GM21423 (cell line): ENCODE measurements at regions not wholly inside any gene's neighbourhood (a gene's known extent, or its start where the extent isn't known, plus 50 kb on each side); places are given as distances from the start of the nearest gene placed in this dataset.
"Not testable (repeated sequence)": the region's sequence is repeated elsewhere in the genome, so short reads cannot be mapped to it uniquely, and the experiment has no call there.

ENCODE experiments used
- ATAC-seq: cut with Tn5 transposase; IDR thresholded peaks from one replicate; pipeline ENCODE4 v1.9.1; 2021; ENCODE audit warnings: mild to moderate bottlenecking, moderate library complexity; ENCODE audit not compliant: unreplicated experiment

GRCh38 chr5:62077823-62078550, 228.0 kb upstream of the KIF2A start:
- no peak for ATAC-seq

DNA sequence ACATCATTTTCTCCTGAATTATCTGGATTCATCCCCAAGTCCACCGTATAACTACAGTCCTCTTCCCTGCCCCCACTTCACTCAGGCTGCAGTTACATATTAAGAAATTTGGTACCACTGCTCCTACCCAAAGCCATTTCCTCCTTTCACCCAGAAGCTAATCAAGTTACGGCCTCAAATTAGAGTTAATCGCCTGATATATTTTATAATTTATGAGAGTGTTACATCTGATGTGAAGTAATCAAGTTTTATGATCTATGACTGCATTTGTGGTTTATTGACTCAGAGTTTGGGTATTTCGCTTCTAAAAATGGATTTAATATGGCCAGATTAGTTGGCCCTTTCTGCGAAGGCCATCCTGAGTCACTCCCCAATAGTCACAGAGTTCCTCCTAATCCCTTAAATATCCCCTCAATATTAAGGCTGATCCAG, 223.6 kb upstream of the KIF2A start:
- no peak for ATAC-seq

DNA sequence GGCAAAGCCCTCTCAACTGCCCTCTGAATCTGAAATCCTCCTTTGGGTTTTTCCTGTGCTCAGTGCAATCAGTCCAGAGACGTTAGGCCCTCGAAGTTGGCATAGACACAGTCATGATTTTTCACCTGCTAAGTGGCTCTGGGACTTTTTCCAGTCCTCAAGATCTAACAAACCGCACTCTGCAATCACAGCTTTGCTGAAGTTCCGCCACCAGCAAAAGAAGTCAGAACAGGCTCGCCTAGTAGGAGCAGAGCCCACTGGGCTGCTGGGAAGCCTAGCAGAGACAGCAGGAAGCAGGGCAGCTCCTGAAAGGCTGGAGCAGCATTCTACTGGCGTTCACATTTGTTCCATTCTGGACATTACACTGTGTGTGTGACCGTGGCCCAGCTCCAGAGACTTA, 222.8 kb upstream of the KIF2A start:
- no peak for ATAC-seq

DNA sequence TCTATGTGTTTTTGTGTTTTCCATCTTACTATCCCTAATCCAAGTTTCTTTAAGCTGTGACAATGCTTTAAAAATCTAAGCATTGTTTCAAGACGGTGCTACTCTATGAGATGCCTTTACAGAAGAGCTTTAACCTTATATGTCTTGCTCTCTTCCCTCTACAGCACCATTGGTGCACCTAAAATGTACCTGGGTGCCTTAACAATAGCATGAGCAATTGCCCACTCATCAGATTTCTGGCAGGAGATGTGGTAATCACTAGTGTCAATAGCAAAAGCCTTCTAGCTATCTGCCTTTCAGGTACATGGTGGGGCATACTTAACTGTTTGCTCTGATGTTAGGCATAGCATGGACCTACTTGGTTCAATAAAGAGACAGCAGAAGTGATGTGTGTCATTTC, 222.3 kb upstream of the KIF2A start:
- ATAC-seq: no peak

DNA sequence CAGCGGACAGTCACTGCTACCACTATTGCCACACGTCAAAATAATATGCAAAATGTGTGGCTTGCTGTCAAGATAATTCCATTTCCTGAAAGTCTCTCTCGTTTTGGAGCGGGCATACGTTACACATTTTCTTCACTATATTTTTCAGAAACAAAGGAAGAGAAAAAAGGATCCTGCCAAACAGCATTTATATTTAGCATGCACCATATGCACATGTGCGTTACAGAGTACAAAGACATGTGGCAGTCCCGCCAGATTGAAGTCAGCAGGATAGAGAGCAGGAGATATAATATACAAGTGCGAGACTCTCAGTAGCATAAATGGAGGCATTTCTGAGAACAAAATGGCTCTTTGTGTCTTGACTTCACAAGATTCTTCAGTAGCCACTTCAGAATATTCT, 221.6 kb upstream of the KIF2A start:
- ATAC-seq: no peak

GRCh38 chr5:62090953-62091352, 215.1 kb upstream of the KIF2A start:
- no peak for ATAC-seq

- no peak for ATAC-seq
Observed at GRCh38 chr5:62093411-62093810, 212.6 kb upstream of the KIF2A start.

- ATAC-seq: no peak
Observed at GRCh38 chr5:62093976-62094375, 212.0 kb upstream of the KIF2A start.

GRCh38 chr5:62097361-62097760, 208.6 kb upstream of the KIF2A start:
- ATAC-seq: no peak

GRCh38 chr5:62100201-62100600, 205.8 kb upstream of the KIF2A start:
- ATAC-seq: no peak

GRCh38 chr5:62103863-62104262, 202.1 kb upstream of the KIF2A start:
- ATAC-seq: not testable (repeated sequence)

GRCh38 chr5:62111428-62111827, 194.6 kb upstream of the KIF2A start:
- no peak for ATAC-seq

GRCh38 chr5:62112689-62113228, 193.2 kb upstream of the KIF2A start:
- ATAC-seq: no peak

DNA sequence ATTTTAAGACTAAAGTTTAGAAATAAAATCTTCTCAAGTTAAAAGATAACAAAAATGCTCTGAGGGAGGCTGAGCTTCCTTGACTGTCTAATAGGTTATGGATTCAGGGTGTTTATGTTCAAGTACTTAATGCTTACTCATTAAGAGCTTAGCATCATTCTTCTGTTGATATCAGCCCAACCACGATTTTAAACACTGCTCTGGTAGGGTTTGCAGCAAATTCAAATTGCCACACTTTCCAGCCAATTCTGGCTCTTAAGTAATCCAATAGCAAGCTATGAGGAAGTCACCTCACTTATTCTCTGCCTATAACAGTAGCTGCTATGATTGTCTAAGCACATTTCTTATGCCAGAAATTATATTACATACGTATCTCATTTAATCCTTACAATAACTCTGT, 191.0 kb upstream of the KIF2A start:
- no peak for ATAC-seq

DNA sequence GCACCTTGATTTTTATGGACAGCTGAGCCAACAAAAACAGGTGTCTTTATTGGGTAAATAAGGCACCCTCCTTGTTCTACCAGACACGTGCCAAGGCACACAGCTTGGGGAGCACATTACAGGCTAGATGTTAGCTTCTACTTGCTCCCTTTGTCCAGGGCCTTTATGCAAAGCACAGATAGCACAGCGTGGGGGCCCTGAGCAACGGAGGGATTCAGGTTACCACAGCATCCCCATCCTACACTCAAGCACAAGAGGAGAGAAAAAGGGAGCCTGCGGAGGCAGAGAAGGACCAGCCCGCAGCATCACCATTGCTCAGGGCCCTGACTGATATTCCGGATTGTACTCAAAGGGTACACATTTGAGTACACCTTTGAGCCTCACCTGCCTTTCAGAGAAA, 181.7 kb upstream of the KIF2A start:
- no peak for ATAC-seq

- no peak for ATAC-seq
Observed at GRCh38 chr5:62126090-62126489, 179.9 kb upstream of the KIF2A start.

DNA sequence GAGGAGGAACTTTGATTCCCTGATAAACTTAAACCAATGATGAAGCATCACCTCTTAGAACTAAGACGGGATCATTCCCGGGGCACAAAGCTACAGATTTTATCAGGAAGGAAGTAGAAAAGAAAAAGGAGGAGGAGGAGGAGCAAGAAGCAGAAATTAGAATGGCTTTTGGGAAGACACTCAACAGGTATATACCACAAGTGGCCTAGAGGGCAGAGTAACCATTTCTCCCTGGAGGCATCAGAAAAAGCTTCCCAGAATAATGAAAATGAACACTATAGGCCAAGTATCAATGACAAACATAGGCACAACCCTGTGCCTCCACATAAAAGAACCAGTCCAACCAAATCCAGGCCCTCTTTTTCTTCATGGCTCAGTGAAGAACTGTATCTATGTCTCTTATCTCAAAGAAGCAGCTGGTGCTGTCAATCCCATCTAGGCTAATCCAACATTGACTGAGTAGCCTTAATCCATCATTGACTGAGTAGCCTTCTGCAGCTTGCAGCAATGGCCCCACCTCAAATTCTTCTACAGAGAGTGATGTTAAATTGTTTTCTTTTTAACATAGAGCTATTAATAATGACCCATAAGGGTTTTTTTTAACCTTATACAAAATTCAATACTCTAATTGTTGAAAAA, 178.8 kb upstream of the KIF2A start:
- ATAC-seq: no peak

- ATAC-seq: no peak
Observed at GRCh38 chr5:62130107-62130506, 175.9 kb upstream of the KIF2A start.

DNA sequence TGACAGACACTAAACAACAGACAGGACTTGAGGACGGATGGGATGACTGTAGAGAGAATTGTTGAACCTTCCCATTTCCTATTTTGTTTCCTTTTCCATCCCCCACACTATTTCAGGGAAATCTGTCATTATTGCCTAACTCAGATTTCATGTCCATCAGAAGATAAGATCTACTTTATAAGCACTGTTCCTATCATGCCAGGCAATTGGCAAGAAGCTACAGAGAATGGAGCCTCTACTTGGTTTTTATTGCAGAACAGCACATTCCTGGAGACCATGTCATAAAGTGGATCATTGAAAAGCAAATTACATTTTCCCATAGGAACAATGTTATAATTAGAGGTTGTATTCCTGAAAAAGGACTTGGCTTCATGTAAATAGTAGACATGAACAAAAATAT, 173.7 kb upstream of the KIF2A start:
- no peak for ATAC-seq

DNA sequence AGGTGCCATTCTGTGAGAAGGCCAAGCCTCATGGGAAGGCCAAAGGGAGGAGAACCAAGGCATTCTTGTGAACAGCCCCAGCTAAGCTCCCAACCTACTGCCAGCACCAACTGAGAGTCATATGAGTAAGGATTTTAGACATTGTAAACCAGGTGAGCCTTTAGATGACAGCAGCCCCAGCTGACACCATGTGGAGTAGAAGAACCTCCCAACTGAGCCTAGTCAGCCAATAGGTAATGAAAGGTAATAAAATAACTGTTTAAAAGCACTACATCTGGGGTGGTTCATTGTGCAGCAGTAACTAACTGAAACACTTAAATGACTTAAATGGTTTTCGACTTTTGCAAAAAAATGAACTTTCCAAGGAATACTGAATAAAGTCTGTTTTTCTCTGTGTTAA, 172.6 kb upstream of the KIF2A start:
- ATAC-seq: no peak

DNA sequence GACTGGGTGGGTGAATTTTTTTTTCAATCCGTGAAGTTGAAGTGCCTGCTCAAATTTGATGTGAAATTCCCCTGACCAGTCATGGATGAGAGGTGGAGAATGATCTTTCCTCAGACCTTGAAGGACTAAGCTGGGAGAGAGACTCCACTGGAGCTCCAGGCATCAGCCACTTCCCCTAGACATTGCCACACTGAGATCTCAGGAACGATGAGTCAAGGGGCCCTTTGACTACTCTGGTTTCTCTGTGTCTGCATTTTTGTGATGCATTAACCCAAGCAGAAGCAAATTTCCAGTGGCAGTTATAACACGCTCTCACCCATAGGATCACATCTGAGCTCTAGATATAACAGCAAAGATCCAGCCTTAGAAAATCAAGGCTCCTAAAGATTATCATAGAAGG, 171.2 kb upstream of the KIF2A start:
- ATAC-seq: no peak

GRCh38 chr5:62137628-62138027, 168.4 kb upstream of the KIF2A start:
- ATAC-seq: no peak
